ENCODE measurements at regions not wholly inside any gene's neighbourhood (a gene's known extent, or its start where the extent isn't known, plus 50 kb on each side); places are given as distances from the start of the nearest gene placed in this dataset.

- DNase-seq (ENCODE audit: low spot score): no peak
Measured at GRCh38 chr1:2971101-2971501, 50.2 kb upstream of the ACTRT2 start.
